Neural cell (in vitro differentiated cells): ENCODE measurements at regions not wholly inside any gene's neighbourhood (a gene's known extent, or its start where the extent isn't known, plus 50 kb on each side); places are given as distances from the start of the nearest gene placed in this dataset.

Experiments
- H2AFZ ChIP-seq: fragments of 200-600, 300-800 bp; sonication (generic), shearing (Covaris generic); 2 replicates; pipeline ENCODE4 v1.6.0; 2014; ENCODE audit warnings: low read depth, mild to moderate bottlenecking, antibody characterized with exemption, low read length, moderate library complexity
- H3F3A ChIP-seq: fragments of 200-600 bp; shearing (Covaris generic); 2 replicates; pipeline ENCODE4 v1.6.1; 2016; ENCODE audit warnings: mild to moderate bottlenecking, moderate library complexity, mixed read lengths, antibody characterized with exemption, low read length; ENCODE audit not compliant: insufficient read depth, poor library complexity, severe bottlenecking
- H3K27ac ChIP-seq: fragments of 200-600, 300-800 bp; sonication (generic), shearing (Covaris generic); 2 replicates; pipeline ENCODE4 v1.5.1; 2014; ENCODE audit warnings: mild to moderate bottlenecking, low read length, moderate library complexity
- H3K27me3 ChIP-seq: fragments of 300-800, 200-600 bp; sonication (generic), shearing (Covaris generic); 2 replicates; pipeline ENCODE4 v1.6.0; 2014; ENCODE audit warnings: mild to moderate bottlenecking, low read depth, low read length, moderate library complexity; ENCODE audit not compliant: insufficient read depth
- H3K36me3 ChIP-seq: fragments of 300-800, 200-600 bp; sonication (generic), shearing (Covaris generic); 2 replicates; pipeline ENCODE4 v1.5.1; 2014; ENCODE audit warnings: mild to moderate bottlenecking, antibody characterized with exemption, low read length, moderate library complexity; ENCODE audit not compliant: insufficient read depth
- H3K4me2 ChIP-seq: fragments of 300-800, 200-600 bp; sonication (generic), shearing (Covaris generic); 2 replicates; pipeline ENCODE4 v1.6.0; 2014; ENCODE audit warnings: mild to moderate bottlenecking, low read length
- H3K4me3 ChIP-seq: fragments of 300-800, 200-600 bp; sonication (generic), shearing (Covaris generic); 2 replicates; pipeline ENCODE4 v1.5.1; 2014; ENCODE audit warnings: mild to moderate bottlenecking, low read length, moderate library complexity
- H3K79me2 ChIP-seq: fragments of 200-600 bp; shearing (Covaris generic); replicated peaks from 2 replicates; pipeline ENCODE4 v1.6.0; 2014; ENCODE audit warnings: mild to moderate bottlenecking, low read length, moderate library complexity; ENCODE audit not compliant: insufficient read depth
- H3K9ac ChIP-seq: fragments of 300-800, 200-600 bp; sonication (generic), shearing (Covaris generic); 2 replicates; pipeline ENCODE4 v1.6.1; 2016; ENCODE audit warnings: mild to moderate bottlenecking, low read length, mixed read lengths
- H3K9me2 ChIP-seq: fragments of 200-600 bp; shearing (Covaris generic); 2 replicates; pipeline ENCODE4 v1.6.1; 2016; ENCODE audit warnings: mild to moderate bottlenecking, low read length, mixed read lengths; ENCODE audit not compliant: insufficient read depth
- H3K9me3 ChIP-seq: fragments of 200-600, 300-800 bp; sonication (generic), shearing (Covaris generic); 2 replicates; pipeline ENCODE4 v1.6.1; 2016; ENCODE audit warnings: mild to moderate bottlenecking, mixed run types, low read length, moderate library complexity, mixed read lengths
- H4K20me1 ChIP-seq: fragments of 200-600 bp; shearing (Covaris generic); 2 replicates; pipeline ENCODE4 v1.6.1; 2016; ENCODE audit warnings: mild to moderate bottlenecking, mixed run types; ENCODE audit not compliant: insufficient read depth
- CTCF ChIP-seq: fragments of 450-650 bp; IDR thresholded peaks from 2 replicates; pipeline ENCODE4 v1.5.1; 2014; ENCODE audit warnings: antibody characterized with exemption, mild to moderate bottlenecking, moderate library complexity; ENCODE audit not compliant: poor library complexity, severe bottlenecking
- EP300 ChIP-seq: fragments of 450-650 bp; conservative IDR thresholded peaks from 2 replicates; pipeline ENCODE4 v1.6.1; 2014; ENCODE audit warnings: antibody characterized with exemption, mild to moderate bottlenecking, moderate library complexity; ENCODE audit not compliant: poor library complexity, severe bottlenecking
- EZH2 ChIP-seq: fragments of 200-600, 300-800 bp; shearing (Covaris generic), sonication (generic); IDR thresholded peaks from 2 replicates; pipeline ENCODE4 v1.6.1; 2014; ENCODE audit warnings: antibody characterized with exemption, low read length, borderline replicate concordance, mild to moderate bottlenecking; ENCODE audit not compliant: insufficient read depth, poor library complexity, severe bottlenecking
- MXI1 ChIP-seq: fragments of 450-650 bp; conservative IDR thresholded peaks from 2 replicates; pipeline ENCODE4 v1.6.1; 2014; ENCODE audit warnings: antibody characterized with exemption, mild to moderate bottlenecking; ENCODE audit not compliant: poor library complexity, severe bottlenecking
- POLR2AphosphoS5 ChIP-seq: IDR thresholded peaks from 2 replicates; pipeline ENCODE4 v1.6.1; 2012
- RAD21 ChIP-seq: fragments of 450-650 bp; conservative IDR thresholded peaks from 2 replicates; pipeline ENCODE4 v1.6.1; 2014; ENCODE audit warnings: antibody characterized with exemption, mild to moderate bottlenecking, moderate library complexity
- SMC3 ChIP-seq: fragments of 450-650 bp; conservative IDR thresholded peaks from 2 replicates; pipeline ENCODE4 v1.6.1; 2014; ENCODE audit warnings: antibody characterized with exemption, mild to moderate bottlenecking, moderate library complexity; ENCODE audit not compliant: poor library complexity
- TAF1 ChIP-seq: IDR thresholded peaks from 2 replicates; pipeline ENCODE4 v1.6.1; 2012; ENCODE audit warnings: low read depth
- TF ChIP-seq, protein P1 (sequence below): IDR thresholded peaks from 2 replicates; pipeline ENCODE4 v1.6.1; 2012; ENCODE audit warnings: borderline replicate concordance

GRCh38 chr4:177124349-177125064 is 185.2 kb upstream of the NEIL3 start:
- Histone ChIP-seq H3K36me3 (no peaks in the 10 kb centered on the region), H3K9me2 (no peaks in the 10 kb centered on the region), H3K4me2 (no peak overlapping the region), H2AFZ (no peak overlapping the region), H3K27ac (no peak overlapping the region), H3F3A (no peaks in the 10 kb centered on the region), H3K79me2 (no peaks in the 10 kb centered on the region), H3K9me3 (no peaks in the 10 kb centered on the region), H3K4me3 (no peak overlapping the region), H3K27me3 (no peaks in the 10 kb centered on the region), H4K20me1 (no peaks in the 10 kb centered on the region), H3K9ac (no peak overlapping the region)
- no peak for TF ChIP-seq SMC3
- no peak for TF ChIP-seq CTCF
- no peak for TF ChIP-seq EP300
- no peak for TF ChIP-seq RAD21
- no peak for TF ChIP-seq TAF1
- TF ChIP-seq EZH2: no peak
- TF ChIP-seq POLR2AphosphoS5: no peak
- TF ChIP-seq, protein P1, sequence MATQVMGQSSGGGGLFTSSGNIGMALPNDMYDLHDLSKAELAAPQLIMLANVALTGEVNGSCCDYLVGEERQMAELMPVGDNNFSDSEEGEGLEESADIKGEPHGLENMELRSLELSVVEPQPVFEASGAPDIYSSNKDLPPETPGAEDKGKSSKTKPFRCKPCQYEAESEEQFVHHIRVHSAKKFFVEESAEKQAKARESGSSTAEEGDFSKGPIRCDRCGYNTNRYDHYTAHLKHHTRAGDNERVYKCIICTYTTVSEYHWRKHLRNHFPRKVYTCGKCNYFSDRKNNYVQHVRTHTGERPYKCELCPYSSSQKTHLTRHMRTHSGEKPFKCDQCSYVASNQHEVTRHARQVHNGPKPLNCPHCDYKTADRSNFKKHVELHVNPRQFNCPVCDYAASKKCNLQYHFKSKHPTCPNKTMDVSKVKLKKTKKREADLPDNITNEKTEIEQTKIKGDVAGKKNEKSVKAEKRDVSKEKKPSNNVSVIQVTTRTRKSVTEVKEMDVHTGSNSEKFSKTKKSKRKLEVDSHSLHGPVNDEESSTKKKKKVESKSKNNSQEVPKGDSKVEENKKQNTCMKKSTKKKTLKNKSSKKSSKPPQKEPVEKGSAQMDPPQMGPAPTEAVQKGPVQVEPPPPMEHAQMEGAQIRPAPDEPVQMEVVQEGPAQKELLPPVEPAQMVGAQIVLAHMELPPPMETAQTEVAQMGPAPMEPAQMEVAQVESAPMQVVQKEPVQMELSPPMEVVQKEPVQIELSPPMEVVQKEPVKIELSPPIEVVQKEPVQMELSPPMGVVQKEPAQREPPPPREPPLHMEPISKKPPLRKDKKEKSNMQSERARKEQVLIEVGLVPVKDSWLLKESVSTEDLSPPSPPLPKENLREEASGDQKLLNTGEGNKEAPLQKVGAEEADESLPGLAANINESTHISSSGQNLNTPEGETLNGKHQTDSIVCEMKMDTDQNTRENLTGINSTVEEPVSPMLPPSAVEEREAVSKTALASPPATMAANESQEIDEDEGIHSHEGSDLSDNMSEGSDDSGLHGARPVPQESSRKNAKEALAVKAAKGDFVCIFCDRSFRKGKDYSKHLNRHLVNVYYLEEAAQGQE: no peak
- no peak for TF ChIP-seq MXI1

GRCh38 chr4:177125656-177126055 is 184.0 kb upstream of the NEIL3 start:
- no peaks in the 10 kb centered on the region for H3K36me3 ChIP-seq

More at GRCh38 chr4:177125656-177126055, 184.0 kb upstream of the NEIL3 start:
- no peaks in the 10 kb centered on the region for H4K20me1 ChIP-seq
- no peaks in the 10 kb centered on the region for H3K79me2 ChIP-seq
- no peak overlapping the region for H3K4me2 ChIP-seq
- H3K27me3 ChIP-seq: no peaks in the 10 kb centered on the region
- no peak overlapping the region for H3K9ac ChIP-seq
- TF ChIP-seq RAD21: no peak
- TF ChIP-seq, protein P1: no peak
- TF ChIP-seq CTCF: no peak
- no peak for TF ChIP-seq EZH2
- no peak for TF ChIP-seq EP300
- TF ChIP-seq POLR2AphosphoS5: no peak
- no peak for TF ChIP-seq MXI1
- TF ChIP-seq SMC3: no peak
- TF ChIP-seq TAF1: no peak
- no peaks in the 10 kb centered on the region for H3K9me2 ChIP-seq
- H3K27ac ChIP-seq: no peak overlapping the region
- H3K9me3 ChIP-seq: no peaks in the 10 kb centered on the region
- no peaks in the 10 kb centered on the region for H3F3A ChIP-seq
- no peak overlapping the region for H3K4me3 ChIP-seq
- H2AFZ ChIP-seq: no peak overlapping the region
